ENCODE measurements at regions not wholly inside any gene's neighbourhood (a gene's known extent, or its start where the extent isn't known, plus 50 kb on each side); places are given as distances from the start of the nearest gene placed in this dataset.

DNA sequence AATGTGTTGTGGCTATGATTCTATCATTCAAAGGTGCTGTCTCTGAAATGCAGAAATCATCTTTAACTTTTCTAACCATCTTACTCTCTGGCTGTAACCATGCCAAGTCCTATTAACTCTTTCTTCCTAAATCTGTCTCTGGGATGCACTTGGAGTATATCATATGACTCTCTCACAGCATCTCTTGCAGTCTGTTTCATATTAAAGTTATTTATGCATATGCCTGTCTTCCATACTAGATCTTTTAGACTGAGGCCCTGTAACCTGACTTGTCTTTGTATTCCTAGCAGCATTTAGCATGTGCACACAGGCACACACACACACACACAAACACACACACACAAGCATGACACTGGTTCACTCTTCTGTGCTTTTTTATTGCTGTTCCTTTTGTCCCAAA, 320.6 kb downstream of the ETAA1 start:
- H3K4me3 ChIP-seq (ENCODE audit: low read depth, poor library complexity, severe bottlenecking) = no peak overlapping the region
- intact Hi-C loops (cut with DNase I; ENCODE audit: low total_unique reads) = no loop called here
- DNase-seq (ENCODE audit: low spot score in 2 of 2) = no peak
- TF ChIP-seq, protein P1, sequence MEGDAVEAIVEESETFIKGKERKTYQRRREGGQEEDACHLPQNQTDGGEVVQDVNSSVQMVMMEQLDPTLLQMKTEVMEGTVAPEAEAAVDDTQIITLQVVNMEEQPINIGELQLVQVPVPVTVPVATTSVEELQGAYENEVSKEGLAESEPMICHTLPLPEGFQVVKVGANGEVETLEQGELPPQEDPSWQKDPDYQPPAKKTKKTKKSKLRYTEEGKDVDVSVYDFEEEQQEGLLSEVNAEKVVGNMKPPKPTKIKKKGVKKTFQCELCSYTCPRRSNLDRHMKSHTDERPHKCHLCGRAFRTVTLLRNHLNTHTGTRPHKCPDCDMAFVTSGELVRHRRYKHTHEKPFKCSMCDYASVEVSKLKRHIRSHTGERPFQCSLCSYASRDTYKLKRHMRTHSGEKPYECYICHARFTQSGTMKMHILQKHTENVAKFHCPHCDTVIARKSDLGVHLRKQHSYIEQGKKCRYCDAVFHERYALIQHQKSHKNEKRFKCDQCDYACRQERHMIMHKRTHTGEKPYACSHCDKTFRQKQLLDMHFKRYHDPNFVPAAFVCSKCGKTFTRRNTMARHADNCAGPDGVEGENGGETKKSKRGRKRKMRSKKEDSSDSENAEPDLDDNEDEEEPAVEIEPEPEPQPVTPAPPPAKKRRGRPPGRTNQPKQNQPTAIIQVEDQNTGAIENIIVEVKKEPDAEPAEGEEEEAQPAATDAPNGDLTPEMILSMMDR (IDR thresholded peaks at IDR 0.05) = no peak
- TF ChIP-seq POLR2A (IDR thresholded peaks at IDR 0.05) = no peak

DNA sequence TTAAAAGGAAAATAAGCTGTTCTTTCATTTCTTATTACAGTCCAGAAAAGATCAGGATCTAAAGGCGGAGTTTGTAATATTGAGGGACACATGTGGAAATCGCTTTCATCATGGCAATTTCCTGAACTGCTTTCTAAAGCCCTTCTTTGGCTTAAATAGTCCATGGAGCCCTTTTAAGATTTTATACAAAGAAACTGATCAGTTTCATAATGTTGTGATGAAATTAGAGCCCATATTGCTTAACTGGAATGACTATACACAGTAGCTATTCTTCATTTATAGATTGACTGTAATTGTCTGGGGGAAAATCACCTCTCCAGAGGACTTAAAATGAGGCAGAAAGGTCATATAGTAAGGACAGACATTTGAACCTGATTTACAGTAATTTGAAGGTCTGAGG, 322.2 kb downstream of the ETAA1 start:
- no peak for TF ChIP-seq POLR2A (IDR thresholded peaks at IDR 0.05)
- TF ChIP-seq, protein P1 (IDR thresholded peaks at IDR 0.05) = no peak
- no peak overlapping the region for H3K4me3 ChIP-seq (ENCODE audit: low read depth, poor library complexity, severe bottlenecking)
- intact Hi-C loops (cut with DNase I; ENCODE audit: low total_unique reads) = no loop called here
- no peak for DNase-seq (ENCODE audit: low spot score in 2 of 2)
- 88 to 96% methylated on average over 2 of the region's 2 CpGs for WGBS, 2 donors

DNA sequence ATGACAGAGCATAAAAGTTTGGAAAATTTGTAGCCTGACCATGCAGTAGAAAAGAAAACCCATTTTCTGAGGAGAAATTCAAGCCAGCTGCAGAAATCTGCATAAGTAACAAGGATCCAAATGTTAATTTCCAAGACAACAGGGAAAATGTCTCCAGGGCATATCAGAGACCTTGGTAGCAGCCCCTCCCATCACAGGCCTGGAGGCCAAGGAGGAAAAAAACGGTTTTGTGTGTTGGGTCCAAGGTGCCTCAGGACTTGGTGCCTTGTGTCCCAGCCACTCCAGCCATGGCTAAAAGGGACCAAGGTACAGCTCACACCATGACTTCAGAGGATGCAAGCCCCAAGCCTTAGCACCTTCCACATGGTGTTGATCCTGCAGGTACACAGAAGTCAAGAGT, 324.4 kb downstream of the ETAA1 start:
- 50 to 53% methylated on average over 1 of the region's 1 CpG for WGBS, 2 donors
- intact Hi-C loops (cut with DNase I; ENCODE audit: low total_unique reads) = no loop called here
- no peak overlapping the region for H3K4me3 ChIP-seq (ENCODE audit: low read depth, poor library complexity, severe bottlenecking)
- DNase-seq (ENCODE audit: low spot score in 2 of 2) = no peak
- TF ChIP-seq POLR2A (IDR thresholded peaks at IDR 0.05) = no peak
- TF ChIP-seq, protein P1 (IDR thresholded peaks at IDR 0.05) = no peak

DNA sequence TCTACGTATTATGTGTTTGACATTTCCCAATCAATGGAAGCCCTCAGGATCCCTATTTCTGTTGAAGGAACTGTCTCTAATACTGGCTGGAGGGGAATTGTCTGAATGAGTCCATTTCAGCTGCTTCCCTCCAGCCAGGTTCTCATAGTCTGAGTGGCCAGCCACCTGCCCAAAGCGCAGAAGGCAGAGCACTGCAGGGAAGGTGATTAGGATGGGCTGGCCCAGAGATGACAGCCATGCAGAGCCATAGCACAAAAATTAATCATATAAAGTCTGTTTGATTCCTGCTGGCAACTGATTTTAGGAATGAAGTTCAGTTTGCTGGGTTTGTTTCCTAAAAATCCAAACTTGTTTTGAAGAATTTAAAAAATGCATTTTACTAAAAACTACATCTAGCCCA, 327.1 kb downstream of the ETAA1 start:
- TF ChIP-seq, protein P1 (IDR thresholded peaks at IDR 0.05) = no peak
- no peak for TF ChIP-seq POLR2A (IDR thresholded peaks at IDR 0.05)
- DNase-seq (ENCODE audit: low spot score in 2 of 2) = no peak
- no peak overlapping the region for H3K4me3 ChIP-seq (ENCODE audit: low read depth, poor library complexity, severe bottlenecking)
- intact Hi-C loops (cut with DNase I; ENCODE audit: low total_unique reads) = no loop called here
- WGBS, 2 donors = 97 to 100% methylated on average over 2 of the region's 2 CpGs

DNA sequence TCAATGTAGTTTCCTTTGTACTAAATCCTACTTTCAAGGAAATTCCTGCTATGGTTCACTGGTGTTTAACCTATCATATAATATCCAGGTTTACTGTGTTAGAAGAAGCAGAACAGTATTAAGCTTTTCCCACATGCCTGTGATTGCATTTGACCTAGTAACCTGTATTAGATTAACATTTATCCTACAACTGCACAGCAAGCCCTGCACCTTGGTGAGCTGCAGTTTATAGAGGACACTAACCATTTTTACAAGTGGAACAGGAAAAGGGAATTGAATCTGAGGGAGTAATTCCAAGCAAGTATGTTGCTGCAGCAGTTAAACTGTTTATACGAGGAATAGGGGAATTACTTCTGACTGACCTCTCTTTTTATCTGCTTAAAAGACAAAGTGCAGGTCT, 328.6 kb downstream of the ETAA1 start:
- no peak for TF ChIP-seq POLR2A (IDR thresholded peaks at IDR 0.05)
- TF ChIP-seq, protein P1 (IDR thresholded peaks at IDR 0.05) = no peak
- 52 to 60% methylated on average over 1 of the region's 1 CpG for WGBS, 2 donors
- intact Hi-C loops (cut with DNase I; ENCODE audit: low total_unique reads) = no loop called here

DNA sequence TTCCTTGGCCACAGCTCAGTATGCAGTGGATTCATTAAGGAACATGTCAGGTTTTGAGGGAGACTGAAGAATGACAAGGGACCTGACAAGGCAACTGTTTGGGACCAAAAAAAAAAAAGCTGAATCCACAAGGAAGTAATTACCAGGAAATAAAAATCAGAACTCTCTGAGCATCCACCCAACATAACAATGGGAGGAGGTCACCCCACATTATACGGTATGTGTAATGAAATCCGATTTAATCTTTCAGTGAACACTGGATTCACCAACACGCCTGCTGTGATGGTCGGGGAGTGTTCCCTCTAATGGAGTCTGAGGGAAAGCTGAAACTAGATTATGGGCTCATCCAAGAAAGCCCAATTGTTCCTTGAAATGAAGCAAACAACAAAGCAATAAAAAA, 329.3 kb downstream of the ETAA1 start:
- no peak for TF ChIP-seq POLR2A (IDR thresholded peaks at IDR 0.05)
- TF ChIP-seq, protein P1 (IDR thresholded peaks at IDR 0.05) = no peak
- WGBS, 2 donors = 63 to 70% methylated on average over 4 of the region's 4 CpGs
- intact Hi-C loops (cut with DNase I; ENCODE audit: low total_unique reads) = no loop called here
- no peak for DNase-seq (ENCODE audit: low spot score in 2 of 2)
- H3K4me3 ChIP-seq (ENCODE audit: low read depth, poor library complexity, severe bottlenecking) = no peak overlapping the region

More for the DNA sequence above, 328.6 kb downstream of the ETAA1 start:
- H3K4me3 ChIP-seq (ENCODE audit: low read depth, poor library complexity, severe bottlenecking) = no peak overlapping the region
- DNase-seq (ENCODE audit: low spot score in 2 of 2) = no peak

Measured in lower leg skin (tissue), 4 donors.